Muscle of leg (tissue), 3 donors: ENCODE measurements at regions not wholly inside any gene's neighbourhood (a gene's known extent, or its start where the extent isn't known, plus 50 kb on each side); places are given as distances from the start of the nearest gene placed in this dataset.
A peak's percentile ranks its signal among the peaks of the same experiment; 100 is the strongest.
"Not testable (repeated sequence)": the region's sequence is repeated elsewhere in the genome, so short reads cannot be mapped to it uniquely, and the experiment has no call there.

ENCODE experiments used
- DNase-seq: peaks from one replicate; pipeline ENCODE4 v3.0.0; 2013
- H3K27ac ChIP-seq: one replicate; pipeline ENCODE4 v1.5.1; 2013; ENCODE audit warnings: mild to moderate bottlenecking, low read length, control low read depth
- H3K27me3 ChIP-seq: one replicate; pipeline ENCODE4 v1.6.1; 2013; ENCODE audit warnings: low read length; ENCODE audit not compliant: control insufficient read depth, insufficient read depth
- H3K36me3 ChIP-seq: one replicate; pipeline ENCODE4 v1.6.1; 2013; ENCODE audit warnings: low read length; ENCODE audit not compliant: control insufficient read depth, insufficient read depth
- H3K4me1 ChIP-seq: one replicate; pipeline ENCODE4 v1.6.1; 2013; ENCODE audit warnings: low read length; ENCODE audit not compliant: control insufficient read depth, insufficient read depth
- H3K4me3 ChIP-seq: one replicate; pipeline ENCODE4 v1.5.1; 2013; ENCODE audit warnings: low read length, control low read depth
- H3K9me3 ChIP-seq: replicated peaks from 2 replicates; pipeline ENCODE4 v1.6.1; 2013; ENCODE audit warnings: low read depth, low read length; ENCODE audit not compliant: control insufficient read depth
- WGBS: methylation state at CpG from one replicate; pipeline ENCODE4 v1.1.5; 2013; ENCODE audit warnings: missing lambda C conversion rate; ENCODE audit not compliant: insufficient coverage; 5-methylcytosine and 5-hydroxymethylcytosine counted together

- DNase-seq, result no peak
- no peaks in the 10 kb centered on the region for H3K9me3 ChIP-seq
- H3K4me3 ChIP-seq, result no peak overlapping the region
- no peaks in the 10 kb centered on the region for H3K4me1 ChIP-seq
- no peak overlapping the region for H3K27ac ChIP-seq
- no peaks in the 10 kb centered on the region for H3K27me3 ChIP-seq
- WGBS, result no CpG with 5 or more reads among the region's 1 CpG
- H3K36me3 ChIP-seq, result no peaks in the 10 kb centered on the region
These were observed 114.7 kb upstream of the SERBP1 start for GRCh38 chr1:67544921-67545320.

GRCh38 chr1:67545364-67545763 lies 115.2 kb upstream of the SERBP1 start:
- no peaks in the 10 kb centered on the region for H3K27me3 ChIP-seq
- WGBS, result 89% methylated on average over 1 of the region's 1 CpG
- H3K4me3 ChIP-seq, result no peak overlapping the region
- no peak for DNase-seq
- no peaks in the 10 kb centered on the region for H3K4me1 ChIP-seq
- H3K27ac ChIP-seq, result no peak overlapping the region
- no peaks in the 10 kb centered on the region for H3K9me3 ChIP-seq
- H3K36me3 ChIP-seq, result no peaks in the 10 kb centered on the region

GRCh38 chr1:67551375-67551774 lies 121.2 kb upstream of the SERBP1 start:
- H3K36me3 ChIP-seq, result no peaks in the 10 kb centered on the region
- no peaks in the 10 kb centered on the region for H3K9me3 ChIP-seq
- H3K27ac ChIP-seq, result no peak overlapping the region
- H3K27me3 ChIP-seq, result no peaks in the 10 kb centered on the region
- H3K4me3 ChIP-seq, result no peak overlapping the region
- WGBS, result 91% methylated on average over 5 of the region's 6 CpGs
- H3K4me1 ChIP-seq, result peaks cover 4% of the 10 kb centered on the region
- no peak for DNase-seq

- Histone ChIP-seq H3K4me1 (peaks cover 4% of the 10 kb centered on the region), H3K27ac (no peak overlapping the region), H3K9me3 (no peaks in the 10 kb centered on the region), H3K27me3 (no peaks in the 10 kb centered on the region), H3K36me3 (no peaks in the 10 kb centered on the region), H3K4me3 (no peak overlapping the region)
- no peak for DNase-seq
- 88% methylated on average over 1 of the region's 3 CpGs for WGBS
These were observed 122.1 kb upstream of the SERBP1 start for GRCh38 chr1:67552336-67552759.

- not testable (repeated sequence) for DNase-seq
- WGBS, result 94% methylated on average over 3 of the region's 5 CpGs
These were observed 124.0 kb upstream of the SERBP1 start for GRCh38 chr1:67554204-67554603.

GRCh38 chr1:67555461-67556296 lies 125.5 kb upstream of the SERBP1 start:
- no peak for DNase-seq
- H3K27me3 ChIP-seq, result no peaks in the 10 kb centered on the region
- H3K27ac ChIP-seq, result no peak overlapping the region
- H3K36me3 ChIP-seq, result no peaks in the 10 kb centered on the region
- peaks cover 15% of the 10 kb centered on the region for H3K4me1 ChIP-seq
- H3K9me3 ChIP-seq, result no peaks in the 10 kb centered on the region
- H3K4me3 ChIP-seq, result no peak overlapping the region
- WGBS, result 54% methylated on average over 8 of the region's 15 CpGs

More at GRCh38 chr1:67554204-67554603, 124.0 kb upstream of the SERBP1 start:
- not testable (repeated sequence) for H3K4me3 ChIP-seq, H3K4me1 ChIP-seq, H3K9me3 ChIP-seq, H3K27ac ChIP-seq, H3K36me3 ChIP-seq, H3K27me3 ChIP-seq

- DNase-seq, result no peak
- H3K4me3 ChIP-seq, result no peak overlapping the region
- 54% methylated on average over 4 of the region's 5 CpGs for WGBS
These were observed 126.2 kb upstream of the SERBP1 start for GRCh38 chr1:67556297-67556900.

GRCh38 chr1:67557696-67558448 lies 127.1 kb upstream of the GADD45A start:
- Histone ChIP-seq H3K4me3 (no peak overlapping the region), H3K27ac (no peak overlapping the region), H3K9me3 (no peaks in the 10 kb centered on the region), H3K4me1 (peaks cover 25% of the 10 kb centered on the region), H3K27me3 (no peaks in the 10 kb centered on the region), H3K36me3 (no peaks in the 10 kb centered on the region)
- peak; percentile 66 for DNase-seq
- WGBS, result 44% methylated on average over 9 of the region's 11 CpGs

More at GRCh38 chr1:67556297-67556900, 126.2 kb upstream of the SERBP1 start:
- H3K4me1 ChIP-seq, result peaks cover 19% of the 10 kb centered on the region
- H3K36me3 ChIP-seq, result no peaks in the 10 kb centered on the region
- H3K27ac ChIP-seq, result no peak overlapping the region
- H3K27me3 ChIP-seq, result no peaks in the 10 kb centered on the region
- H3K9me3 ChIP-seq, result no peaks in the 10 kb centered on the region

GRCh38 chr1:67558449-67559193 lies 126.4 kb upstream of the GADD45A start:
- no peaks in the 10 kb centered on the region for H3K36me3 ChIP-seq
- 60% methylated on average over 1 of the region's 9 CpGs for WGBS
- DNase-seq, result no peak
- H3K4me3 ChIP-seq, result no peak overlapping the region
- H3K27me3 ChIP-seq, result no peaks in the 10 kb centered on the region
- H3K4me1 ChIP-seq, result peaks cover 25% of the 10 kb centered on the region
- H3K9me3 ChIP-seq, result no peaks in the 10 kb centered on the region
- H3K27ac ChIP-seq, result no peak overlapping the region
